C4-2B (cell line): ENCODE measurements at regions not wholly inside any gene's neighbourhood (a gene's known extent, or its start where the extent isn't known, plus 50 kb on each side); places are given as distances from the start of the nearest gene placed in this dataset.

Experiments
- H3K27ac ChIP-seq: fragments of 450-650 bp; 2 replicates; pipeline ENCODE4 v1.5.1; 2017
- CTCF ChIP-seq: fragments of 450-650 bp; conservative IDR thresholded peaks from 2 replicates; pipeline ENCODE4 v1.5.1; 2017; ENCODE audit warnings: mild to moderate bottlenecking
- ZFX ChIP-seq: fragments of 450-650 bp; IDR thresholded peaks from 2 replicates; pipeline ENCODE4 v1.6.1; 2017

DNA sequence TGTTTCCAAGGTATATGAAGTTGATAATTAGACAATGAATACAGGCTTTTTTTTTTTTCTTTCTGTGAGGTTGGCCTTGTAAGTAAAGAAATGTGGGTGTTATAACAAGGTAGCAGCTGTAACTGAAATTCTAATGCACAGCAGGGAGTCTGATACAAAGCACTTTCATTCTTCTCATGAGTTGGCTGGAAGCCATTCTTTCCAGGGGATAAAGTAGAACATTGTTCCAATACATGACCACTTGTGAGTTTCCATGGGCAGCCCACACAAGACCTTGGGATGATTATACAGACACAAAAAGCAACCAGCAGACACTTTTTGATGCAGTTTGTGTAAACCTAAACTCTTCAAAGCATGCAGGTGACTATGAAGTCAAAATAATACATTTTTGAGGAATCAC is 1785.9 kb upstream of the WWC1 start:
- TF ChIP-seq CTCF (no peak), ZFX (no peak)
- H3K27ac ChIP-seq = no peak overlapping the region

DNA sequence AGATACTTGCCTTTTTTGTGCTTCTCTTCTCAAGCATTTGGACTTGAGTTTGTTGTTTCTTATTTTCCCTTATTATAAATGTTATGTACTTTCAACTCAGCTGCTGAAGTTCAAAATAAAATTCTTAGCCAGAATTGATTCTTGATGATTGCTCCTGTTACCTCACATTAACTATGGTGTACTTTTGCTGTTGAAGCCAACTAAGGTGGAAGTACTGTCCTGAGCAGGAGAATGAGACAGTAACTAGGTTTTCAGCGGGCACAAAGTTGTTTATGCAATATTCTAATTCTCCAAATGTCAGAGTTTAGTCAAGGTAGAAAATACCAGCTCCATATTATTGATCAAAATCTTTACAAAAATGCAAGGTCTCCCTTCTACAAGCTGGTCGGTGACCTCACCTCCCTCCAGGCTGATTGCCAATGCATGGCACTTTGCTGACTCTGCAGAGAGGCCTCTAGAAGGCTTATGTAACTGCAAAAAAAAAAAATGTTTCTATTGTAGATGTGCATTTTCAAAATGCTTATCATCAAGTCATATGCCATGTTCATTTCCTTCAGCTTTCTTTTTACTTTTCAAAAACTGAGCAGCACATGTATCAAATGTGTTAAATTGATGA is 1783.5 kb upstream of the WWC1 start:
- TF ChIP-seq CTCF (no peak), ZFX (no peak)
- no peak overlapping the region for H3K27ac ChIP-seq

GRCh38 chr5:166509085-166509484 is 1782.4 kb upstream of the WWC1 start:
- no peak for TF ChIP-seq CTCF
- TF ChIP-seq ZFX = no peak
- no peak overlapping the region for H3K27ac ChIP-seq

- H3K27ac ChIP-seq = no peak overlapping the region
- TF ChIP-seq CTCF (no peak), ZFX (no peak)
Measured at GRCh38 chr5:166517976-166518375, 1773.5 kb upstream of the WWC1 start.

GRCh38 chr5:166523206-166523605 is 1768.2 kb upstream of the WWC1 start:
- H3K27ac ChIP-seq = no peak overlapping the region
- TF ChIP-seq ZFX = no peak
- TF ChIP-seq CTCF = no peak

- no peak overlapping the region for H3K27ac ChIP-seq
- TF ChIP-seq CTCF = no peak
- no peak for TF ChIP-seq ZFX
Measured at GRCh38 chr5:166529200-166529599, 1762.2 kb upstream of the WWC1 start.

- TF ChIP-seq ZFX (no peak), CTCF (no peak)
- H3K27ac ChIP-seq = no peak overlapping the region
Measured at GRCh38 chr5:166532456-166533220, 1758.8 kb upstream of the WWC1 start.
